GM21360 (cell line): ENCODE measurements at regions not wholly inside any gene's neighbourhood (a gene's known extent, or its start where the extent isn't known, plus 50 kb on each side); places are given as distances from the start of the nearest gene placed in this dataset.

Source experiments
- ATAC-seq: cut with Tn5 transposase; IDR thresholded peaks from one replicate; pipeline ENCODE4 v1.9.1; 2021; ENCODE audit warnings: mild to moderate bottlenecking, moderate library complexity; ENCODE audit not compliant: unreplicated experiment

- ATAC-seq, result no peak
These were observed 129.5 kb downstream of the OAT start for GRCh38 chr10:124288928-124289850.

GRCh38 chr10:124288486-124288885 lies 130.2 kb downstream of the OAT start:
- no peak for ATAC-seq

- ATAC-seq, result no peak
These were observed 130.9 kb downstream of the OAT start for GRCh38 chr10:124287791-124288190.

GRCh38 chr10:124287071-124287685 lies 131.5 kb downstream of the OAT start:
- no peak for ATAC-seq

- ATAC-seq, result no peak
These were observed 132.1 kb downstream of the OAT start for GRCh38 chr10:124286621-124287020.

- ATAC-seq, result peak; percentile 81
These were observed 132.9 kb downstream of the OAT start for GRCh38 chr10:124285587-124286527.

GRCh38 chr10:124283949-124284250 lies 134.8 kb downstream of the OAT start:
- ATAC-seq, result no peak

- ATAC-seq, result no peak
These were observed 135.3 kb downstream of the OAT start for GRCh38 chr10:124283215-124283948.

GRCh38 chr10:124282326-124282725 lies 136.4 kb downstream of the OAT start:
- no peak for ATAC-seq

- no peak for ATAC-seq
These were observed 137.1 kb downstream of the OAT start for GRCh38 chr10:124281666-124282065.

GRCh38 chr10:124280916-124281315 lies 137.8 kb downstream of the OAT start:
- no peak for ATAC-seq

GRCh38 chr10:124279882-124280281 lies 138.8 kb downstream of the OAT start:
- no peak for ATAC-seq

GRCh38 chr10:124279298-124279697 lies 139.4 kb downstream of the OAT start:
- ATAC-seq, result no peak

GRCh38 chr10:124278356-124278755 lies 140.4 kb downstream of the OAT start:
- ATAC-seq, result no peak

GRCh38 chr10:124273141-124273540 lies 145.6 kb downstream of the OAT start:
- no peak for ATAC-seq

- no peak for ATAC-seq
These were observed 147.0 kb downstream of the OAT start for GRCh38 chr10:124271676-124272075.

- no peak for ATAC-seq
These were observed 148.0 kb downstream of the OAT start for GRCh38 chr10:124270530-124271327.

GRCh38 chr10:124268976-124269375 lies 149.7 kb downstream of the OAT start:
- ATAC-seq, result no peak

GRCh38 chr10:124267911-124268549 lies 150.7 kb downstream of the OAT start:
- ATAC-seq, result no peak
